A673 (cell line): ENCODE measurements at regions not wholly inside any gene's neighbourhood (a gene's known extent, or its start where the extent isn't known, plus 50 kb on each side); places are given as distances from the start of the nearest gene placed in this dataset.

Experiments used
- BruUV-seq: library from RNA; stranded (reverse); fragments of 400-500 nt; replicated peaks from 2 replicates; lab custom pipeline; 2021; lab: Mats Ljungman, UMichigan
- CTCF ChIA-PET: fragments of 300-600 bp; sonication (Branson Sonifier 250); formaldehyde crosslinking; loops from one replicate; lab custom pipeline; 2022; ENCODE audit warnings: antibody characterized with exemption; lab: Charles Lee
- POLR2A ChIA-PET: fragments of 300-600 bp; sonication (Branson Sonifier 250); formaldehyde crosslinking; loops from one replicate; lab custom pipeline; 2022; ENCODE audit warnings: antibody characterized with exemption; ENCODE audit not compliant: low non-redundant PET; lab: Charles Lee
- DNase-seq: peaks from one replicate; pipeline ENCODE4 v3.0.0-alpha.2; 2015; ENCODE audit warnings: low spot score
- H3K27ac ChIP-seq: fragments of 200-600 bp; sonication (generic); 2 replicates; pipeline ENCODE4 v1.5.1; 2016; ENCODE audit warnings: mixed run types, low read depth, mild to moderate bottlenecking, mixed read lengths, antibody characterized with exemption, low read length; ENCODE audit not compliant: poor library complexity, severe bottlenecking
- H3K27me3 ChIP-seq: fragments of 200-600 bp; sonication (generic); replicated peaks from 2 replicates; pipeline ENCODE4 v1.6.1; 2017; ENCODE audit warnings: mixed run types, low read depth, mild to moderate bottlenecking, mixed read lengths, antibody characterized with exemption, low read length; ENCODE audit not compliant: insufficient read depth, poor library complexity
- H3K36me3 ChIP-seq: fragments of 200-600 bp; sonication (generic); 2 replicates; pipeline ENCODE4 v1.6.1; 2016; ENCODE audit warnings: mixed run types, mild to moderate bottlenecking, mixed read lengths, antibody characterized with exemption, low read length; ENCODE audit not compliant: insufficient read depth, poor library complexity, severe bottlenecking
- H3K4me1 ChIP-seq: fragments of 200-600 bp; sonication (generic); 2 replicates; pipeline ENCODE4 v1.6.1; 2017; ENCODE audit warnings: mixed run types, mild to moderate bottlenecking, mixed read lengths, antibody characterized with exemption, low read length; ENCODE audit not compliant: insufficient read depth, poor library complexity, severe bottlenecking
- H3K4me3 ChIP-seq: fragments of 200-600 bp; sonication (generic); 2 replicates; pipeline ENCODE4 v1.5.1; 2016; ENCODE audit warnings: low read depth, mixed run types, mild to moderate bottlenecking, mixed read lengths, low read length; ENCODE audit not compliant: poor library complexity, severe bottlenecking
- H3K9me3 ChIP-seq: fragments of 200-600 bp; sonication (generic); 2 replicates; pipeline ENCODE4 v1.6.1; 2016; ENCODE audit warnings: mixed run types, low read depth, mild to moderate bottlenecking, mixed read lengths, antibody characterized with exemption, low read length; ENCODE audit not compliant: poor library complexity, severe bottlenecking
- EZH2 ChIP-seq: fragments of 200-600 bp; sonication (generic); IDR thresholded peaks from 2 replicates; pipeline ENCODE4 v1.6.1; 2017; ENCODE audit warnings: borderline replicate concordance, low read depth, mild to moderate bottlenecking, mixed read lengths, antibody characterized with exemption, low read length; ENCODE audit not compliant: poor library complexity, severe bottlenecking
- intact Hi-C: fragments of 100-400 bp; cut with micrococcal nuclease; formaldehyde crosslinking; loops from one replicate; pipeline ENCODE4 v1.10.0; 2022; ENCODE audit not compliant: unreplicated experiment
- TF ChIP-seq, protein P1 (sequence below): fragments of 300-800, 200-600 bp; sonication (generic); conservative IDR thresholded peaks from 2 replicates; pipeline ENCODE4 v1.5.1; 2017; ENCODE audit warnings: low read depth, mild to moderate bottlenecking, antibody characterized with exemption, low read length, moderate library complexity, mixed read lengths

DNA sequence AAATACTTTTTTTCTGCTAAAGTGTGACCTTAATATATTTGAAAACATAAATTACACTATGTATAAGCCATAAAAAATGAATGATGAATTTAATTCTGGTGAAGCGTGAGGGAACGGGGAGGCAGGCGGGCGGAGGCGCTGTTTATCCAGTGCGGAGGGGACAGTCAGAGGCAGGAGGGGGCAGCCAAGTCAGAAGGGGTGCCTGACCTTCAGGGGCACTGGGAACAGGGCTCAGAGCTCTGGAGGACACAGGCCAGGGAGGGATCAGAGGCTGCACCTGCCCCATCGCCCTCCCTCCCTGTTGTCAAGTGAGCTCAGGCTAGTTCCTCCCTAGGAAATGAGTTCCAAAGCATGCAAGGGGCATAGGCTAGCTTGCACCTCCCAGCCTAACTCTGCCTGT, 82.0 kb upstream of the CASZ1 start:
- H3K9me3 ChIP-seq, result no peaks in the 10 kb centered on the region
- CTCF ChIA-PET, result no interaction called here
- DNase-seq, result no peak
- no peak overlapping the region for H3K27ac ChIP-seq
- POLR2A ChIA-PET, result no interaction called here
- no peaks in the 10 kb centered on the region for H3K4me1 ChIP-seq
- intact Hi-C loops, result no loop called here
- H3K36me3 ChIP-seq, result no peaks in the 10 kb centered on the region
- no peaks in the 10 kb centered on the region for H3K27me3 ChIP-seq
- BruUV-seq, result no TSS peak
- TF ChIP-seq, protein P1, sequence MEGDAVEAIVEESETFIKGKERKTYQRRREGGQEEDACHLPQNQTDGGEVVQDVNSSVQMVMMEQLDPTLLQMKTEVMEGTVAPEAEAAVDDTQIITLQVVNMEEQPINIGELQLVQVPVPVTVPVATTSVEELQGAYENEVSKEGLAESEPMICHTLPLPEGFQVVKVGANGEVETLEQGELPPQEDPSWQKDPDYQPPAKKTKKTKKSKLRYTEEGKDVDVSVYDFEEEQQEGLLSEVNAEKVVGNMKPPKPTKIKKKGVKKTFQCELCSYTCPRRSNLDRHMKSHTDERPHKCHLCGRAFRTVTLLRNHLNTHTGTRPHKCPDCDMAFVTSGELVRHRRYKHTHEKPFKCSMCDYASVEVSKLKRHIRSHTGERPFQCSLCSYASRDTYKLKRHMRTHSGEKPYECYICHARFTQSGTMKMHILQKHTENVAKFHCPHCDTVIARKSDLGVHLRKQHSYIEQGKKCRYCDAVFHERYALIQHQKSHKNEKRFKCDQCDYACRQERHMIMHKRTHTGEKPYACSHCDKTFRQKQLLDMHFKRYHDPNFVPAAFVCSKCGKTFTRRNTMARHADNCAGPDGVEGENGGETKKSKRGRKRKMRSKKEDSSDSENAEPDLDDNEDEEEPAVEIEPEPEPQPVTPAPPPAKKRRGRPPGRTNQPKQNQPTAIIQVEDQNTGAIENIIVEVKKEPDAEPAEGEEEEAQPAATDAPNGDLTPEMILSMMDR, result no peak
- no peak for TF ChIP-seq EZH2
- no peak overlapping the region for H3K4me3 ChIP-seq

DNA sequence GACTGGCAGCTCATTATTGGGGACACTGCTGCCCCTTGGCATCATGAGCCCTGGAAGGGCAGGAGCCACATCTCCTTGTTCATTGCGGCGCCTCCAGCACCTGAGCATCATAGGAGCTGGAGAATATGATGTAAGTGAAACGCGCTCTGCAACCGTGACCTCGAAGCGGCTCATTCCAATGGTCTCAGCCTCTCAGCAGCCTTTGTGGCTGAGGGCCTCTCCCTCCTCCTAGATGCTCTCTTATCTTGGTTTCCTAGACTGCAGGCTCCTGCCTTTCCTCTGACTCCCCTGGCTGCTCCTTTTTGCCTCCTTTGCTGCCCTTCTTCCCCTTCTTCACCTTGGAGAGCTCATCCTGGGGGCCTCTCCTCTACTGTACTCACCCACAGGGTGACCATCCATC, 83.6 kb upstream of the CASZ1 start:
- Histone ChIP-seq H3K27me3 (no peaks in the 10 kb centered on the region), H3K4me1 (no peaks in the 10 kb centered on the region), H3K27ac (no peak overlapping the region), H3K36me3 (no peaks in the 10 kb centered on the region), H3K4me3 (no peak overlapping the region), H3K9me3 (no peaks in the 10 kb centered on the region)
- DNase-seq, result no peak
- ChIA-PET CTCF (no interaction called here), POLR2A (no interaction called here)
- BruUV-seq, result no TSS peak
- intact Hi-C loops, result no loop called here
- no peak for TF ChIP-seq EZH2
- TF ChIP-seq, protein P1, result no peak

DNA sequence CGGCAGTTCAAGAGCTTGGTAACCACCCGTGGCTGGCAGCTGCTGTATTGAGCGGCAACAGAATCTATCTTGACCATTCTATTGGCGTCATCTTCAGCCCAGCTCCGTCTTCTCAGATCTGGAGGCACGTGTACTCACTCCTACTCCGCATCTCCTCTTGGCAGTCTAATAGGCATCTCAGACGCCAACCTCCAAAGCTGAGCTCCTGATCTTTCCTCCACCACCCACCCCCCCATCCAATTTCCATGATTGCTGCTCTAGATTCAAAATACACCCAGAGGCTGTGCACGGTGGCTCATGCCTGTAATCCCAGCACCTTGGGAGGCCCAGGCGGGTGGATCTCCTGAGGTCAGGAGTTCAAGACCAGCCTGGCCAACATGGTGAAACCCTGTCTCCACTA, 84.6 kb upstream of the CASZ1 start:
- H3K27ac ChIP-seq, result no peak overlapping the region
- no peaks in the 10 kb centered on the region for H3K27me3 ChIP-seq
- intact Hi-C loops, result no loop called here
- ChIA-PET CTCF (no interaction called here), POLR2A (no interaction called here)
- no peak for TF ChIP-seq EZH2
- TF ChIP-seq, protein P1, result no peak
- no peaks in the 10 kb centered on the region for H3K9me3 ChIP-seq
- no peaks in the 10 kb centered on the region for H3K36me3 ChIP-seq
- BruUV-seq, result no TSS peak
- H3K4me3 ChIP-seq, result no peak overlapping the region
- DNase-seq, result no peak
- no peaks in the 10 kb centered on the region for H3K4me1 ChIP-seq
